Neural cell (in vitro differentiated cells): ENCODE measurements at regions not wholly inside any gene's neighbourhood (a gene's known extent, or its start where the extent isn't known, plus 50 kb on each side); places are given as distances from the start of the nearest gene placed in this dataset.

Experiments
- H2AFZ ChIP-seq: fragments of 200-600, 300-800 bp; sonication (generic), shearing (Covaris generic); 2 replicates; pipeline ENCODE4 v1.6.0; 2014; ENCODE audit warnings: low read depth, mild to moderate bottlenecking, antibody characterized with exemption, low read length, moderate library complexity
- H3F3A ChIP-seq: fragments of 200-600 bp; shearing (Covaris generic); 2 replicates; pipeline ENCODE4 v1.6.1; 2016; ENCODE audit warnings: mild to moderate bottlenecking, moderate library complexity, mixed read lengths, antibody characterized with exemption, low read length; ENCODE audit not compliant: insufficient read depth, poor library complexity, severe bottlenecking
- H3K27ac ChIP-seq: fragments of 200-600, 300-800 bp; sonication (generic), shearing (Covaris generic); 2 replicates; pipeline ENCODE4 v1.5.1; 2014; ENCODE audit warnings: mild to moderate bottlenecking, low read length, moderate library complexity
- H3K27me3 ChIP-seq: fragments of 300-800, 200-600 bp; sonication (generic), shearing (Covaris generic); 2 replicates; pipeline ENCODE4 v1.6.0; 2014; ENCODE audit warnings: mild to moderate bottlenecking, low read depth, low read length, moderate library complexity; ENCODE audit not compliant: insufficient read depth
- H3K36me3 ChIP-seq: fragments of 300-800, 200-600 bp; sonication (generic), shearing (Covaris generic); 2 replicates; pipeline ENCODE4 v1.5.1; 2014; ENCODE audit warnings: mild to moderate bottlenecking, antibody characterized with exemption, low read length, moderate library complexity; ENCODE audit not compliant: insufficient read depth
- H3K4me2 ChIP-seq: fragments of 300-800, 200-600 bp; sonication (generic), shearing (Covaris generic); 2 replicates; pipeline ENCODE4 v1.6.0; 2014; ENCODE audit warnings: mild to moderate bottlenecking, low read length
- H3K4me3 ChIP-seq: fragments of 300-800, 200-600 bp; sonication (generic), shearing (Covaris generic); 2 replicates; pipeline ENCODE4 v1.5.1; 2014; ENCODE audit warnings: mild to moderate bottlenecking, low read length, moderate library complexity
- H3K79me2 ChIP-seq: fragments of 200-600 bp; shearing (Covaris generic); replicated peaks from 2 replicates; pipeline ENCODE4 v1.6.0; 2014; ENCODE audit warnings: mild to moderate bottlenecking, low read length, moderate library complexity; ENCODE audit not compliant: insufficient read depth
- H3K9ac ChIP-seq: fragments of 300-800, 200-600 bp; sonication (generic), shearing (Covaris generic); 2 replicates; pipeline ENCODE4 v1.6.1; 2016; ENCODE audit warnings: mild to moderate bottlenecking, low read length, mixed read lengths
- H3K9me2 ChIP-seq: fragments of 200-600 bp; shearing (Covaris generic); 2 replicates; pipeline ENCODE4 v1.6.1; 2016; ENCODE audit warnings: mild to moderate bottlenecking, low read length, mixed read lengths; ENCODE audit not compliant: insufficient read depth
- H3K9me3 ChIP-seq: fragments of 200-600, 300-800 bp; sonication (generic), shearing (Covaris generic); 2 replicates; pipeline ENCODE4 v1.6.1; 2016; ENCODE audit warnings: mild to moderate bottlenecking, mixed run types, low read length, moderate library complexity, mixed read lengths
- H4K20me1 ChIP-seq: fragments of 200-600 bp; shearing (Covaris generic); 2 replicates; pipeline ENCODE4 v1.6.1; 2016; ENCODE audit warnings: mild to moderate bottlenecking, mixed run types; ENCODE audit not compliant: insufficient read depth
- EP300 ChIP-seq: fragments of 450-650 bp; conservative IDR thresholded peaks from 2 replicates; pipeline ENCODE4 v1.6.1; 2014; ENCODE audit warnings: antibody characterized with exemption, mild to moderate bottlenecking, moderate library complexity; ENCODE audit not compliant: poor library complexity, severe bottlenecking
- EZH2 ChIP-seq: fragments of 200-600, 300-800 bp; shearing (Covaris generic), sonication (generic); IDR thresholded peaks from 2 replicates; pipeline ENCODE4 v1.6.1; 2014; ENCODE audit warnings: antibody characterized with exemption, low read length, borderline replicate concordance, mild to moderate bottlenecking; ENCODE audit not compliant: insufficient read depth, poor library complexity, severe bottlenecking
- MXI1 ChIP-seq: fragments of 450-650 bp; conservative IDR thresholded peaks from 2 replicates; pipeline ENCODE4 v1.6.1; 2014; ENCODE audit warnings: antibody characterized with exemption, mild to moderate bottlenecking; ENCODE audit not compliant: poor library complexity, severe bottlenecking
- POLR2AphosphoS5 ChIP-seq: IDR thresholded peaks from 2 replicates; pipeline ENCODE4 v1.6.1; 2012
- RAD21 ChIP-seq: fragments of 450-650 bp; conservative IDR thresholded peaks from 2 replicates; pipeline ENCODE4 v1.6.1; 2014; ENCODE audit warnings: antibody characterized with exemption, mild to moderate bottlenecking, moderate library complexity
- SMC3 ChIP-seq: fragments of 450-650 bp; conservative IDR thresholded peaks from 2 replicates; pipeline ENCODE4 v1.6.1; 2014; ENCODE audit warnings: antibody characterized with exemption, mild to moderate bottlenecking, moderate library complexity; ENCODE audit not compliant: poor library complexity
- TAF1 ChIP-seq: IDR thresholded peaks from 2 replicates; pipeline ENCODE4 v1.6.1; 2012; ENCODE audit warnings: low read depth
- TF ChIP-seq, protein P1 (sequence below): IDR thresholded peaks from 2 replicates; pipeline ENCODE4 v1.6.1; 2012; ENCODE audit warnings: borderline replicate concordance
- TF ChIP-seq, protein P2 (sequence below): fragments of 450-650 bp; IDR thresholded peaks from 2 replicates; pipeline ENCODE4 v1.5.1; 2014; ENCODE audit warnings: antibody characterized with exemption, mild to moderate bottlenecking, moderate library complexity; ENCODE audit not compliant: poor library complexity, severe bottlenecking

DNA sequence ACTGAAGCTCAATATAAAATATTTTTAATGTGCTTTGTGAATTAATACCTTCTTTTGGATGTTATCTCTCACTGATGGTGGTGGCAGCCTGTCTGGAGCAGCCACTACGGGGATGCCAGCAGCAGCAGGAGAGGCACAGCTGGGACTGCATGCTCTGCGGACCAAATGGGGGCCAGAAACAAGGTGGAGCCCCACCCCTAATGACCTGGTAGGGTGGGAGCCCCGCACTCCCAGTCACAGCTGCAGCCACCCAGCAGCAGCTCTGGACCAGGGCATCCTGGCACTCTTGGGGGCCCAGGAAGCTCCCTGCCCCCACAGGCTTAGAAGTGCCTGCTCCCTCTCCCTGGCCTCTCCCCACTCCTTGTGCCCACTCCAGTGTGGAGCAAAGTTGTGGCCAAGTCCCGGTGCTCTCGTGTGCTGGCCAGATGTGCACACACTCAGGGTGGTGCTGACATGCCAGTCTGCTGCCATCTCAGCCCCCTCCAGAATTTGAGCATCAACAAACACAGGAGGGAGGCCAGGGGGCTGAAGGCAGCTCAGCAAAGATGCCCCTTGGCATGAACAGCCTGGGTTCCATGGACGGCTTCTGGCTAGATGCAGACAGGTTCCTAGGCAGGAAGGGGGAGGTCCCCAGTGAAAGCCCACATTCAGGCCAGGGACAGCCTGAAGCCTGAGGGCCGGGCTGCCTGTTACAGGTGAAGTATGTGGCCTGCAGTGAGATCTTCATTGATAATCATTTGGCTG, 696.7 kb upstream of the SLITRK5 start:
- no peaks in the 10 kb centered on the region for H4K20me1 ChIP-seq
- no peak overlapping the region for H3K4me2 ChIP-seq
- no peaks in the 10 kb centered on the region for H3F3A ChIP-seq
- H3K9me3 ChIP-seq, result no peaks in the 10 kb centered on the region
- H2AFZ ChIP-seq, result no peak overlapping the region
- no peak overlapping the region for H3K9ac ChIP-seq
- H3K27ac ChIP-seq, result no peak overlapping the region
- TF ChIP-seq SMC3, result no peak
- no peak for TF ChIP-seq RAD21
- TF ChIP-seq, protein P1, sequence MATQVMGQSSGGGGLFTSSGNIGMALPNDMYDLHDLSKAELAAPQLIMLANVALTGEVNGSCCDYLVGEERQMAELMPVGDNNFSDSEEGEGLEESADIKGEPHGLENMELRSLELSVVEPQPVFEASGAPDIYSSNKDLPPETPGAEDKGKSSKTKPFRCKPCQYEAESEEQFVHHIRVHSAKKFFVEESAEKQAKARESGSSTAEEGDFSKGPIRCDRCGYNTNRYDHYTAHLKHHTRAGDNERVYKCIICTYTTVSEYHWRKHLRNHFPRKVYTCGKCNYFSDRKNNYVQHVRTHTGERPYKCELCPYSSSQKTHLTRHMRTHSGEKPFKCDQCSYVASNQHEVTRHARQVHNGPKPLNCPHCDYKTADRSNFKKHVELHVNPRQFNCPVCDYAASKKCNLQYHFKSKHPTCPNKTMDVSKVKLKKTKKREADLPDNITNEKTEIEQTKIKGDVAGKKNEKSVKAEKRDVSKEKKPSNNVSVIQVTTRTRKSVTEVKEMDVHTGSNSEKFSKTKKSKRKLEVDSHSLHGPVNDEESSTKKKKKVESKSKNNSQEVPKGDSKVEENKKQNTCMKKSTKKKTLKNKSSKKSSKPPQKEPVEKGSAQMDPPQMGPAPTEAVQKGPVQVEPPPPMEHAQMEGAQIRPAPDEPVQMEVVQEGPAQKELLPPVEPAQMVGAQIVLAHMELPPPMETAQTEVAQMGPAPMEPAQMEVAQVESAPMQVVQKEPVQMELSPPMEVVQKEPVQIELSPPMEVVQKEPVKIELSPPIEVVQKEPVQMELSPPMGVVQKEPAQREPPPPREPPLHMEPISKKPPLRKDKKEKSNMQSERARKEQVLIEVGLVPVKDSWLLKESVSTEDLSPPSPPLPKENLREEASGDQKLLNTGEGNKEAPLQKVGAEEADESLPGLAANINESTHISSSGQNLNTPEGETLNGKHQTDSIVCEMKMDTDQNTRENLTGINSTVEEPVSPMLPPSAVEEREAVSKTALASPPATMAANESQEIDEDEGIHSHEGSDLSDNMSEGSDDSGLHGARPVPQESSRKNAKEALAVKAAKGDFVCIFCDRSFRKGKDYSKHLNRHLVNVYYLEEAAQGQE, result no peak
- TF ChIP-seq EZH2, result no peak
- TF ChIP-seq MXI1, result no peak
- TF ChIP-seq, protein P2, sequence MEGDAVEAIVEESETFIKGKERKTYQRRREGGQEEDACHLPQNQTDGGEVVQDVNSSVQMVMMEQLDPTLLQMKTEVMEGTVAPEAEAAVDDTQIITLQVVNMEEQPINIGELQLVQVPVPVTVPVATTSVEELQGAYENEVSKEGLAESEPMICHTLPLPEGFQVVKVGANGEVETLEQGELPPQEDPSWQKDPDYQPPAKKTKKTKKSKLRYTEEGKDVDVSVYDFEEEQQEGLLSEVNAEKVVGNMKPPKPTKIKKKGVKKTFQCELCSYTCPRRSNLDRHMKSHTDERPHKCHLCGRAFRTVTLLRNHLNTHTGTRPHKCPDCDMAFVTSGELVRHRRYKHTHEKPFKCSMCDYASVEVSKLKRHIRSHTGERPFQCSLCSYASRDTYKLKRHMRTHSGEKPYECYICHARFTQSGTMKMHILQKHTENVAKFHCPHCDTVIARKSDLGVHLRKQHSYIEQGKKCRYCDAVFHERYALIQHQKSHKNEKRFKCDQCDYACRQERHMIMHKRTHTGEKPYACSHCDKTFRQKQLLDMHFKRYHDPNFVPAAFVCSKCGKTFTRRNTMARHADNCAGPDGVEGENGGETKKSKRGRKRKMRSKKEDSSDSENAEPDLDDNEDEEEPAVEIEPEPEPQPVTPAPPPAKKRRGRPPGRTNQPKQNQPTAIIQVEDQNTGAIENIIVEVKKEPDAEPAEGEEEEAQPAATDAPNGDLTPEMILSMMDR, result no peak
- no peak for TF ChIP-seq TAF1
- no peak for TF ChIP-seq POLR2AphosphoS5
- no peak for TF ChIP-seq EP300
- H3K36me3 ChIP-seq, result no peaks in the 10 kb centered on the region
- H3K27me3 ChIP-seq, result no peaks in the 10 kb centered on the region
- no peaks in the 10 kb centered on the region for H3K79me2 ChIP-seq
- H3K9me2 ChIP-seq, result no peaks in the 10 kb centered on the region
- H3K4me3 ChIP-seq, result no peak overlapping the region

DNA sequence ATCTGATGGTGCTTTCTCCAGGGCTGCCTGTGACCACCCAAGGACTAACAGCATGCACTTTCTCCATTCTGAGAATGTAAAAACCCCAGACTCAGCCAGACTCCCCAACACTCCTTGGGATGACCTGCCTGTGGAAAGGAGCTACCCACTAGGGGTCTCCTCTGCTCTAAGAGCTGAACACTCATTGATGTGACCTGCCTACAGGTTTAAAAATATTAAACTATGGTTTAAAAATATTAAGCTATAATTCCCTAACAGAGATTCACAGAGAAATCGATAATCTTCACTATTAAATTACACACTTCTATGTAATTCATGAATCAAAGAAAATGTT, 696.2 kb upstream of the SLITRK5 start:
- Histone ChIP-seq H3F3A (no peaks in the 10 kb centered on the region), H3K27ac (no peak overlapping the region), H2AFZ (no peak overlapping the region), H3K4me3 (no peak overlapping the region), H3K4me2 (no peak overlapping the region), H3K9ac (no peak overlapping the region), H3K9me3 (no peaks in the 10 kb centered on the region), H4K20me1 (no peaks in the 10 kb centered on the region), H3K79me2 (no peaks in the 10 kb centered on the region), H3K9me2 (no peaks in the 10 kb centered on the region), H3K36me3 (no peaks in the 10 kb centered on the region), H3K27me3 (no peaks in the 10 kb centered on the region)
- TF ChIP-seq MXI1 (no peak), TAF1 (no peak), RAD21 (no peak), SMC3 (no peak), POLR2AphosphoS5 (no peak), EP300 (no peak), EZH2 (no peak)
- TF ChIP-seq, protein P1, result no peak
- TF ChIP-seq, protein P2, result no peak
